ENCODE measurements at regions not wholly inside any gene's neighbourhood (a gene's known extent, or its start where the extent isn't known, plus 50 kb on each side); places are given as distances from the start of the nearest gene placed in this dataset.
"Not testable (repeated sequence)": the region's sequence is repeated elsewhere in the genome, so short reads cannot be mapped to it uniquely, and the experiment has no call there.

- Histone ChIP-seq H3K9ac (ENCODE audit: low read length) (no peak overlapping the region), H3K27me3 (ENCODE audit: control insufficient read depth, insufficient read depth, low read length) (no peaks in the 10 kb centered on the region), H3K4me1 (ENCODE audit: control insufficient read depth, insufficient read depth, low read length) (no peaks in the 10 kb centered on the region), H3K27ac (ENCODE audit: low read depth, low read length) (no peak overlapping the region), H3K36me3 (ENCODE audit: control insufficient read depth, insufficient read depth, low read length) (no peaks in the 10 kb centered on the region), H3K4me3 (ENCODE audit: low read length) (no peak overlapping the region)
Measured at GRCh38 chr11:45000918-45001317, 50.2 kb upstream of the TP53I11 start.

- no peak overlapping the region for H3K9ac ChIP-seq (ENCODE audit: low read length)
- no peaks in the 10 kb centered on the region for H3K36me3 ChIP-seq (ENCODE audit: control insufficient read depth, insufficient read depth, low read length)
- H3K27me3 ChIP-seq (ENCODE audit: control insufficient read depth, insufficient read depth, low read length): no peaks in the 10 kb centered on the region
- H3K4me1 ChIP-seq (ENCODE audit: control insufficient read depth, insufficient read depth, low read length): no peaks in the 10 kb centered on the region
- no peak overlapping the region for H3K4me3 ChIP-seq (ENCODE audit: low read length)
- no peak overlapping the region for H3K27ac ChIP-seq (ENCODE audit: low read depth, low read length)
Measured at GRCh38 chr11:45001466-45002165, 50.9 kb upstream of the TP53I11 start.

GRCh38 chr11:45005106-45005505, 54.4 kb upstream of the TP53I11 start:
- H3K4me3 ChIP-seq (ENCODE audit: low read length): no peak overlapping the region
- H3K27ac ChIP-seq (ENCODE audit: low read depth, low read length): no peak overlapping the region
- H3K27me3 ChIP-seq (ENCODE audit: control insufficient read depth, insufficient read depth, low read length): no peaks in the 10 kb centered on the region
- H3K4me1 ChIP-seq (ENCODE audit: control insufficient read depth, insufficient read depth, low read length): no peaks in the 10 kb centered on the region
- H3K36me3 ChIP-seq (ENCODE audit: control insufficient read depth, insufficient read depth, low read length): no peaks in the 10 kb centered on the region
- H3K9ac ChIP-seq (ENCODE audit: low read length): no peak overlapping the region

- Histone ChIP-seq H3K27me3 (ENCODE audit: control insufficient read depth, insufficient read depth, low read length) (no peaks in the 10 kb centered on the region), H3K36me3 (ENCODE audit: control insufficient read depth, insufficient read depth, low read length) (no peaks in the 10 kb centered on the region), H3K4me1 (ENCODE audit: control insufficient read depth, insufficient read depth, low read length) (no peaks in the 10 kb centered on the region), H3K9ac (ENCODE audit: low read length) (no peak overlapping the region), H3K4me3 (ENCODE audit: low read length) (no peak overlapping the region), H3K27ac (ENCODE audit: low read depth, low read length) (no peak overlapping the region)
Measured at GRCh38 chr11:45007011-45007410, 56.3 kb upstream of the TP53I11 start.

- H3K27me3 ChIP-seq (ENCODE audit: control insufficient read depth, insufficient read depth, low read length); H3K36me3 ChIP-seq (ENCODE audit: control insufficient read depth, insufficient read depth, low read length); H3K27ac ChIP-seq (ENCODE audit: low read depth, low read length); H3K9ac ChIP-seq (ENCODE audit: low read length); H3K4me3 ChIP-seq (ENCODE audit: low read length); H3K4me1 ChIP-seq (ENCODE audit: control insufficient read depth, insufficient read depth, low read length): not testable (repeated sequence)
Measured at GRCh38 chr11:45015983-45016382, 65.3 kb upstream of the TP53I11 start.

GRCh38 chr11:45016446-45016845, 65.8 kb upstream of the TP53I11 start:
- not testable (repeated sequence) for H3K9ac ChIP-seq (ENCODE audit: low read length); H3K4me1 ChIP-seq (ENCODE audit: control insufficient read depth, insufficient read depth, low read length); H3K27me3 ChIP-seq (ENCODE audit: control insufficient read depth, insufficient read depth, low read length); H3K4me3 ChIP-seq (ENCODE audit: low read length); H3K36me3 ChIP-seq (ENCODE audit: control insufficient read depth, insufficient read depth, low read length); H3K27ac ChIP-seq (ENCODE audit: low read depth, low read length)

- H3K4me1 ChIP-seq (ENCODE audit: control insufficient read depth, insufficient read depth, low read length): peaks cover 3% of the 10 kb centered on the region
- H3K36me3 ChIP-seq (ENCODE audit: control insufficient read depth, insufficient read depth, low read length): no peaks in the 10 kb centered on the region
- no peak overlapping the region for H3K9ac ChIP-seq (ENCODE audit: low read length)
- H3K4me3 ChIP-seq (ENCODE audit: low read length): no peak overlapping the region
- H3K27ac ChIP-seq (ENCODE audit: low read depth, low read length): no peak overlapping the region
- H3K27me3 ChIP-seq (ENCODE audit: control insufficient read depth, insufficient read depth, low read length): no peaks in the 10 kb centered on the region
Measured at GRCh38 chr11:45017329-45017728, 66.6 kb upstream of the TP53I11 start.

GRCh38 chr11:45021001-45021400, 70.3 kb upstream of the TP53I11 start:
- Histone ChIP-seq H3K4me1 (ENCODE audit: control insufficient read depth, insufficient read depth, low read length) (peaks cover 3% of the 10 kb centered on the region), H3K9ac (ENCODE audit: low read length) (no peak overlapping the region), H3K36me3 (ENCODE audit: control insufficient read depth, insufficient read depth, low read length) (no peaks in the 10 kb centered on the region), H3K4me3 (ENCODE audit: low read length) (no peak overlapping the region), H3K27ac (ENCODE audit: low read depth, low read length) (no peak overlapping the region), H3K27me3 (ENCODE audit: control insufficient read depth, insufficient read depth, low read length) (no peaks in the 10 kb centered on the region)

- Histone ChIP-seq H3K27ac (ENCODE audit: low read depth, low read length) (no peak overlapping the region), H3K36me3 (ENCODE audit: control insufficient read depth, insufficient read depth, low read length) (no peaks in the 10 kb centered on the region), H3K4me1 (ENCODE audit: control insufficient read depth, insufficient read depth, low read length) (peaks cover 3% of the 10 kb centered on the region), H3K27me3 (ENCODE audit: control insufficient read depth, insufficient read depth, low read length) (no peaks in the 10 kb centered on the region), H3K9ac (ENCODE audit: low read length) (no peak overlapping the region), H3K4me3 (ENCODE audit: low read length) (no peak overlapping the region)
Measured at GRCh38 chr11:45021692-45022141, 71.0 kb upstream of the TP53I11 start.

GRCh38 chr11:45022294-45023064, 71.8 kb upstream of the TP53I11 start:
- peaks cover 3% of the 10 kb centered on the region for H3K4me1 ChIP-seq (ENCODE audit: control insufficient read depth, insufficient read depth, low read length)
- H3K9ac ChIP-seq (ENCODE audit: low read length): no peak overlapping the region
- H3K36me3 ChIP-seq (ENCODE audit: control insufficient read depth, insufficient read depth, low read length): no peaks in the 10 kb centered on the region
- no peak overlapping the region for H3K27ac ChIP-seq (ENCODE audit: low read depth, low read length)
- H3K4me3 ChIP-seq (ENCODE audit: low read length): no peak overlapping the region
- H3K27me3 ChIP-seq (ENCODE audit: control insufficient read depth, insufficient read depth, low read length): no peaks in the 10 kb centered on the region

- H3K27ac ChIP-seq (ENCODE audit: low read depth, low read length): no peak overlapping the region
- H3K9ac ChIP-seq (ENCODE audit: low read length): no peak overlapping the region
Measured at GRCh38 chr11:45023065-45023365, 72.3 kb upstream of the TP53I11 start.

GRCh38 chr11:45024316-45024715, 73.6 kb upstream of the TP53I11 start:
- H3K27ac ChIP-seq (ENCODE audit: low read depth, low read length): no peak overlapping the region
- H3K9ac ChIP-seq (ENCODE audit: low read length): no peak overlapping the region
- no peaks in the 10 kb centered on the region for H3K27me3 ChIP-seq (ENCODE audit: control insufficient read depth, insufficient read depth, low read length)
- H3K36me3 ChIP-seq (ENCODE audit: control insufficient read depth, insufficient read depth, low read length): no peaks in the 10 kb centered on the region
- H3K4me1 ChIP-seq (ENCODE audit: control insufficient read depth, insufficient read depth, low read length): peaks cover 3% of the 10 kb centered on the region
- no peak overlapping the region for H3K4me3 ChIP-seq (ENCODE audit: low read length)

More at GRCh38 chr11:45023065-45023365, 72.3 kb upstream of the TP53I11 start:
- H3K27me3 ChIP-seq (ENCODE audit: control insufficient read depth, insufficient read depth, low read length): no peaks in the 10 kb centered on the region
- H3K4me3 ChIP-seq (ENCODE audit: low read length): no peak overlapping the region
- H3K36me3 ChIP-seq (ENCODE audit: control insufficient read depth, insufficient read depth, low read length): no peaks in the 10 kb centered on the region
- peaks cover 3% of the 10 kb centered on the region for H3K4me1 ChIP-seq (ENCODE audit: control insufficient read depth, insufficient read depth, low read length)

Data from rectal smooth muscle tissue (tissue), 1 donor.